ENCODE measurements at regions not wholly inside any gene's neighbourhood (a gene's known extent, or its start where the extent isn't known, plus 50 kb on each side); places are given as distances from the start of the nearest gene placed in this dataset.

GRCh38 chr6:166764473-166765233 is 137.6 kb upstream of the RPS6KA2 start:
- H3K4me3 ChIP-seq (ENCODE audit: low read depth, low read length), result no peak overlapping the region
- no peak for TF ChIP-seq CTCF (IDR thresholded peaks at IDR 0.05; ENCODE audit: borderline replicate concordance, insufficient read depth, low read depth, low read length)

- TF ChIP-seq CTCF (IDR thresholded peaks at IDR 0.05; ENCODE audit: borderline replicate concordance, insufficient read depth, low read depth, low read length), result no peak
- no peak overlapping the region for H3K4me3 ChIP-seq (ENCODE audit: low read depth, low read length)
Measured at GRCh38 chr6:166763606-166764472, 136.8 kb upstream of the RPS6KA2 start.

GRCh38 chr6:166761801-166762200 is 134.8 kb upstream of the RPS6KA2 start:
- H3K4me3 ChIP-seq (ENCODE audit: low read depth, low read length), result no peak overlapping the region
- TF ChIP-seq CTCF (IDR thresholded peaks at IDR 0.05; ENCODE audit: borderline replicate concordance, insufficient read depth, low read depth, low read length), result no peak

GRCh38 chr6:166760288-166760687 is 133.2 kb upstream of the RPS6KA2 start:
- TF ChIP-seq CTCF (IDR thresholded peaks at IDR 0.05; ENCODE audit: borderline replicate concordance, insufficient read depth, low read depth, low read length), result no peak
- H3K4me3 ChIP-seq (ENCODE audit: low read depth, low read length), result no peak overlapping the region

- no peak overlapping the region for H3K4me3 ChIP-seq (ENCODE audit: low read depth, low read length)
- TF ChIP-seq CTCF (IDR thresholded peaks at IDR 0.05; ENCODE audit: borderline replicate concordance, insufficient read depth, low read depth, low read length), result no peak
Measured at GRCh38 chr6:166758136-166758704, 131.2 kb upstream of the RPS6KA2 start.

GRCh38 chr6:166757232-166758135 is 130.4 kb upstream of the RPS6KA2 start:
- TF ChIP-seq CTCF (IDR thresholded peaks at IDR 0.05; ENCODE audit: borderline replicate concordance, insufficient read depth, low read depth, low read length), result no peak
- no peak overlapping the region for H3K4me3 ChIP-seq (ENCODE audit: low read depth, low read length)
